Endothelial cell of umbilical vein (primary cell): ENCODE measurements at regions not wholly inside any gene's neighbourhood (a gene's known extent, or its start where the extent isn't known, plus 50 kb on each side); places are given as distances from the start of the nearest gene placed in this dataset.

Source experiments
- BruUV-seq: library from RNA; stranded (reverse); fragments of 400-500 nt; replicated peaks from 2 replicates; lab custom pipeline; 2021; lab: Mats Ljungman, UMichigan
- CTCF ChIA-PET: fragments of 300-600, 350-600 bp; sonication (Branson Sonifier 250); formaldehyde crosslinking; loops from one replicate; lab custom pipeline; 2021; ENCODE audit warnings: antibody characterized with exemption, inconsistent platforms; lab: Charles Lee
- POLR2A ChIA-PET: fragments of 300-600, 350-600 bp; sonication (Branson Sonifier 250); formaldehyde crosslinking; loops from one replicate; lab custom pipeline; 2021; ENCODE audit warnings: antibody characterized with exemption, inconsistent platforms; lab: Charles Lee
- DNase-seq: peaks from one replicate; pipeline ENCODE4 v3.0.0-alpha.2; 2011; ENCODE audit warnings: low read depth, low spot score
- FAIRE-seq: peaks from 2 replicates; lab custom pipeline; 2011; peaks lifted over from hg19 to GRCh38; lab: Jason Lieb, UNC
- H2AFZ ChIP-seq: 2 replicates; pipeline ENCODE4 v1.6.0; 2012; ENCODE audit warnings: low read depth, low read length, control low read depth, inconsistent platforms
- H3K27ac ChIP-seq: 2 replicates; pipeline ENCODE4 v1.5.1; 2011; ENCODE audit warnings: low read depth, mild to moderate bottlenecking, control low read depth, low read length, moderate library complexity; ENCODE audit not compliant: insufficient read depth
- H3K27me3 ChIP-seq, 2 experiments: 2 replicates each; pipeline versions ENCODE4 v1.6.0 to v1.6.1; 2011; ENCODE audit warnings: low read length in 2 of 2, mixed read lengths in 1 of 2; ENCODE audit not compliant: control insufficient read depth in 2 of 2, insufficient read depth in 2 of 2
- H3K36me3 ChIP-seq, 2 experiments: 2 replicates in 1 of 2; 3 replicates in 1 of 2; pipeline ENCODE4 v1.5.1; 2011; ENCODE audit warnings: low read length in 2 of 2, mild to moderate bottlenecking in 1 of 2, moderate library complexity in 1 of 2; ENCODE audit not compliant: control insufficient read depth in 2 of 2, insufficient read depth in 2 of 2; ENCODE audit errors: extremely low read depth in 1 of 2
- H3K4me1 ChIP-seq: 3 replicates; pipeline ENCODE4 v1.5.1; 2011; ENCODE audit warnings: mild to moderate bottlenecking, low read length; ENCODE audit not compliant: control insufficient read depth, insufficient read depth; ENCODE audit errors: extremely low read depth
- H3K4me2 ChIP-seq: 2 replicates; pipeline ENCODE4 v1.6.1; 2011; ENCODE audit warnings: low read length, control low read depth, mixed read lengths; ENCODE audit not compliant: insufficient read depth
- H3K4me3 ChIP-seq, 3 experiments: fragments of 200-600 bp in 1 of 3; sonication (generic), shearing (Covaris generic) in 1 of 3; replicated peaks in 1 of 3; 2 replicates each; pipeline ENCODE4 v1.5.1; 2011 to 2016; ENCODE audit warnings: control low read depth in 3 of 3, low read length in 3 of 3, mild to moderate bottlenecking in 2 of 3, inconsistent platforms in 1 of 3, low read depth in 1 of 3, moderate library complexity in 1 of 3; ENCODE audit not compliant: insufficient read depth in 1 of 3
- H3K79me2 ChIP-seq: 2 replicates; pipeline ENCODE4 v1.6.0; 2012; ENCODE audit warnings: low read length, inconsistent platforms; ENCODE audit not compliant: control insufficient read depth, insufficient read depth
- H3K9ac ChIP-seq: replicated peaks from 2 replicates; pipeline ENCODE3; 2011; ENCODE audit warnings: low read length, control low read depth; ENCODE audit not compliant: insufficient read depth; ENCODE audit errors: extremely low read depth
- H3K9me1 ChIP-seq: replicated peaks from 3 replicates; pipeline ENCODE4 v1.6.0; 2011; ENCODE audit warnings: mild to moderate bottlenecking, low read length; ENCODE audit not compliant: control insufficient read depth, insufficient read depth; ENCODE audit errors: extremely low read depth
- H3K9me3 ChIP-seq: replicated peaks from 2 replicates; pipeline ENCODE4 v1.5.1; 2012; ENCODE audit warnings: low read length, inconsistent platforms; ENCODE audit not compliant: control insufficient read depth, insufficient read depth
- H4K20me1 ChIP-seq: replicated peaks from 2 replicates; pipeline ENCODE3; 2011; ENCODE audit warnings: mild to moderate bottlenecking, low read length; ENCODE audit not compliant: control insufficient read depth, insufficient read depth; ENCODE audit errors: extremely low read depth
- CTCF ChIP-seq, 2 donors: IDR thresholded peaks; 1 replicate in 1 of 2; 2 replicates in 1 of 2; pipeline ENCODE4 v1.5.1; 2011; ENCODE audit warnings: low read length in 2 of 2, mild to moderate bottlenecking in 2 of 2, moderate library complexity in 2 of 2, control low read depth in 1 of 2, inconsistent platforms in 1 of 2, low read depth in 1 of 2; ENCODE audit not compliant: insufficient read depth in 1 of 2; ENCODE audit errors: extremely low read depth in 1 of 2
- EZH2 ChIP-seq: IDR thresholded peaks from 2 replicates; pipeline ENCODE4 v1.6.1; 2012; ENCODE audit warnings: borderline replicate concordance, low read depth, mild to moderate bottlenecking, moderate library complexity, low read length, inconsistent platforms; ENCODE audit not compliant: severe bottlenecking
- FOS ChIP-seq: IDR thresholded peaks from 2 replicates; pipeline ENCODE4 v1.6.1; 2011; ENCODE audit warnings: mild to moderate bottlenecking, low read length, moderate library complexity, borderline replicate concordance; ENCODE audit not compliant: insufficient read depth
- GATA2 ChIP-seq: IDR thresholded peaks from 2 replicates; pipeline ENCODE4 v1.7.0; 2011; ENCODE audit warnings: low read depth, mild to moderate bottlenecking, moderate library complexity, mixed read lengths, low read length; ENCODE audit not compliant: insufficient read length, insufficient read depth
- JUN ChIP-seq: IDR thresholded peaks from 2 replicates; pipeline ENCODE4 v1.6.1; 2011; ENCODE audit warnings: borderline replicate concordance, low read depth; ENCODE audit not compliant: insufficient read length, insufficient read depth
- MAX ChIP-seq: IDR thresholded peaks from 2 replicates; pipeline ENCODE4 v1.6.1; 2011; ENCODE audit not compliant: insufficient read depth, insufficient read length
- MYC ChIP-seq: IDR thresholded peaks from one replicate; pipeline ENCODE4 v1.6.1; 2011; ENCODE audit warnings: mild to moderate bottlenecking, low read depth, low read length
- POLR2A ChIP-seq: IDR thresholded peaks from 2 replicates; pipeline ENCODE4 v1.6.1; 2012; ENCODE audit warnings: low read depth, mild to moderate bottlenecking, control low read depth, low read length
- POLR2AphosphoS5 ChIP-seq: IDR thresholded peaks from 2 replicates; pipeline ENCODE4 v1.6.1; 2012; ENCODE audit warnings: low read depth, mild to moderate bottlenecking, control low read depth, low read length, moderate library complexity; ENCODE audit not compliant: insufficient read depth
- dilution Hi-C: fragments of 300-500 bp; cut with MboI; formaldehyde crosslinking; loops from one replicate; pipeline ENCODE4 v1.15.0; 2019; ENCODE audit warnings: low sequenced_read_pairs; ENCODE audit not compliant: extremely low pct_ligation_motif_present
- intact Hi-C: fragments of 100-400 bp; cut with micrococcal nuclease; formaldehyde crosslinking; loops from one replicate; pipeline ENCODE4 v1.10.0; 2022

GRCh38 chr9:84490206-84490841 is 149.8 kb upstream of the SLC28A3 start:
- H3K36me3 ChIP-seq = no peaks in the 10 kb centered on the region
- H3K9me3 ChIP-seq = peaks cover 2% of the 10 kb centered on the region
- ChIA-PET CTCF (no interaction called here), POLR2A (no interaction called here)
- TF ChIP-seq JUN (no peak), POLR2AphosphoS5 (no peak), GATA2 (no peak), MAX (no peak), CTCF (IDR thresholded peaks at IDR 0.05; ENCODE audit: extremely low read depth in 1 of 2, insufficient read depth in 1 of 2, low read depth in 1 of 2, low read length in 2 of 2) (no peak), POLR2A (no peak), EZH2 (no peak), MYC (no peak), FOS (no peak)
- no peak overlapping the region for H3K4me3 ChIP-seq
- no TSS peak for BruUV-seq
- no peak overlapping the region for H2AFZ ChIP-seq
- FAIRE-seq (no peak), DNase-seq (no peak)
- no peak overlapping the region for H3K27ac ChIP-seq
- no peak overlapping the region for H3K4me2 ChIP-seq
- H3K9ac ChIP-seq = no peak overlapping the region
- intact Hi-C loops (no loop called here), dilution Hi-C loops (no loop called here)
- no peaks in the 10 kb centered on the region for H3K79me2 ChIP-seq
- no peaks in the 10 kb centered on the region for H3K9me1 ChIP-seq
- H3K27me3 ChIP-seq = no peaks in the 10 kb centered on the region
- no peaks in the 10 kb centered on the region for H4K20me1 ChIP-seq
- H3K4me1 ChIP-seq = no peaks in the 10 kb centered on the region
